GM18511 (cell line): ENCODE measurements at regions not wholly inside any gene's neighbourhood (a gene's known extent, or its start where the extent isn't known, plus 50 kb on each side); places are given as distances from the start of the nearest gene placed in this dataset.
A peak's percentile ranks its signal among the peaks of the same experiment; 100 is the strongest.

Experiments used
- ATAC-seq: cut with Tn5 transposase; IDR thresholded peaks from one replicate; pipeline ENCODE4 v1.9.1; 2021; ENCODE audit warnings: mild to moderate bottlenecking, moderate library complexity; ENCODE audit not compliant: unreplicated experiment

DNA sequence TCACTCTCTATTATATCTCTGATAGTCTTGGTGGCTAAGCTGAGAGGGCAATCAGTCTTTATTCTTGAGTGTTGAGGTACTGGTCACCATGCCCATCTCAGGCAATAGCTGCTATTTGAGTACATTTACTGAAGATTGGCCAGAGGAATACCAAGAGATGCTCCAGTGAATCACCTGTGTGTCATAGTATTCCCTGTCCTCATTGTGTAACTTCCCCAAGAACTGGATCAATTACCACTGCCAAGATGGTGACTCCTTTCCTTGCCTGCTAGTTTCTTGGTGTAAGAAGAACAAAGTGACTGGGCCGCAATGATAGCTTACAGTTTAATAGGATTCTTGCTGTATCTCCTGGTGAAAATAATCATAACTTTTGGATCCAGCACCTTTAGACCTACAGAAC, 418.7 kb upstream of the KIF2A start:
- ATAC-seq: no peak

GRCh38 chr5:61894046-61894445, 412.0 kb upstream of the KIF2A start:
- ATAC-seq: no peak

DNA sequence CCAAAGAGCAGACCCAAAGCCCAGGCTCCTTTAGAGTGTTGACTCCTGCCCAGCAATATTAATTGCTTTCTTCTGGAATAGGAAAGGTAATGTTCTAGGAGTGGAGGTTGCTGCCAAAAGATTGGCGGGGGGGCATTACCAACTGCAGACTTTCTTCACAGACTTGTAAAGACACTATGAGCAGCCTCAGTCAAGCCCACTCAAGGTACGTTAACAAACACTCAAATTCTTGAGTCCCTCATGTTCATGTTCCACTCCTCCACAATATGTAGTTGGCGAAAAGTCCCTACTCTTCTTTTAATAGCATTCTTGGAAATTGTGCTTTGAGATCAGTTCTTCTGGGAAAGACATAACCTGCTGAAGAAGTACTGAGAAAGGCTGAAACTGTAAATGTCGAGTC, 409.2 kb upstream of the KIF2A start:
- no peak for ATAC-seq

DNA sequence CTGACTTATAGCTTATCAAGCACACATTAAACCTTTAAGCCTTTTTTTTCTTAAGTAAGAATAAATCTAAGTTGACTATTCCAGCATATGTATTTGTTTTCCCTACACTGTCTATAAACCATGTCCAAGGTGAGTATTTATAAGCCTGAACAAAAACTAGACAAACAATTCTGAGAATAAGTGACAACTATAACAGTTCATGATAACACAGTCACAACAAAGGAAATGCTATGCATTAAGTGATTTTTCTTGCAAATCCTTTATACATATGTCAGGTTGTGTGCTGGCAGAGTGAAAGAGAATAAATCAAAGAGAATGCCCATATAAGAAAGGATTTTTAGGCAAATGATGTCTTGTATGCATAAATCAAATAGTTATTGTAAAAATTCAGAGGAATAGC, 408.8 kb upstream of the KIF2A start:
- ATAC-seq: no peak

DNA sequence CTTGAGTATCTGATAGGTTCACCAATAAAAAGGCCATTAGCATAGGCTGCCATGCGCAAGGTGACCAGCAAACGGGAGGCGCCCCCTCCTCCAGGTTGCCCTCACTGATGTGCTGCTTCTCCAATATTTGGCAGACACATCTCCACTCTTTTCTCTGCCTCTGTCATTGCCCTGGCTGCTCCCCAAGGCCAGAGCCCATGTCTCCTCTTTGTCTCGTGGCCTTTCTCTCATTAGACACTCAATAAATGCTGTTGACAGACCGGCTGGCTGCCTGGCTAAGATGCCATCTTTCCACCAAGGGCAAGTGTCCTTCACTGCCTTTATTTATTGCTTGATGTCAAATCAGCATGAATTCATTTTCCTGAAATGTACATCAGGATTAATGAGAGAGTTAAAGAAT, 404.0 kb upstream of the KIF2A start:
- ATAC-seq: no peak

DNA sequence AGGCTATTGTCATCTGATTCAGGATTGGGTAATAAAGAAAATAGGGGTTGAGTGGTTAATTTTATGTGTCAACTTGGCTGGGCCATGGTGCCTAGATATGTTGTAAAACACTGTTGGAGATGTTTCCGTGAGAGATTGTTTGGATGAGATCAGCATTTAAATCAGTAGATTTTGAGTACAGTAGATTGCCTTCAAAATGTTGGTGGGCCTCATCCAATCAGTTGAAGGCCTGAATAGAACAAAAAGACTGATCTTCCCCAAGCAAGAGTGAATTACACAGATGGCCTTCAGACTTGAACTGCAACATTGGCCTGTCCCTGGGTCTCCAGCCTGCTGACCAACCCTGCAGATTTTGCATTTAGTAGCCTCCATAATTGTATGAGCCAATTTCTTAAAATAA, 401.3 kb upstream of the KIF2A start:
- no peak for ATAC-seq

- ATAC-seq: no peak
Observed at GRCh38 chr5:61905613-61906012, 400.4 kb upstream of the KIF2A start.

DNA sequence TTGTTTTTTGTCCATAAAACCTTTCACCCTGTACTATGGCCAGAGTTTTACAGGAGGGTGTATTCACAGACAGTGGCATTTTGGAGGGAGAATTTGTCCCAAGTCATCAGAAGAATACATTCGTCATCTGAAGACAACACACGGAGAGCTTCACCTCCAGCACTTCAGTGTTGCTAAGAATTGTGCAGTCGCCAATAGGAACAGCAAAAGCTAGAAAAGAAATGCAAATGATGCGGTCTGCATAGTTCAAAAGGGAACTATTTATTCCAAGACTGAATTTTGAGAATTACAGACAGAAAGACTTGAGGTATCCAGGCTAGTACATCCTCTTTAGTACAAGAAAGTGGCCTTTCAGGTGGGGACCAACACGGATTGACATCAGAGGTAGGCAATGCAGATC, 399.2 kb upstream of the KIF2A start:
- no peak for ATAC-seq

- ATAC-seq: no peak
Observed at GRCh38 chr5:61907995-61908394, 398.0 kb upstream of the KIF2A start.

- no peak for ATAC-seq
Observed at GRCh38 chr5:61910771-61911170, 395.2 kb upstream of the KIF2A start.

GRCh38 chr5:61912559-61912958, 393.4 kb upstream of the KIF2A start:
- ATAC-seq: no peak

DNA sequence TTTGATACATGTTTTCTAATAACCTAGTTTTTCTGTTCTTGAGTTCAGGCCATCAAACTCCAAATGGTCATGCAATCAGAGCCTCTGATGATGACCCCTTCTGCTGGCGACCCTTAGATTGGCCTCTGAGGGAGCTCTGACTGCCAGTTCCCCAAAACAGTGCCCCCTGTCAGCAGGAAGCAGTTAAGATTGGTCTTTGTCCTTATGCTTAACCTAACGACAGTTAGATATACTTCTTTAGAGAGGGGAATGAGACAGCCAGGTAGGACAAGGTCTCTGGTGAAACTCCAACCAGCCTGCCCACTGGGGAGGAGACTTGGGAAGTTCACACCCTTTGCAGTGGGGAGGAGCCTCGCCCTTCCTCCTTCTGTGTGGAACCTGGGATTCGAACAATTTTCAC, 390.4 kb upstream of the KIF2A start:
- ATAC-seq: no peak

GRCh38 chr5:61916621-61917620, 389.1 kb upstream of the KIF2A start:
- ATAC-seq: no peak

DNA sequence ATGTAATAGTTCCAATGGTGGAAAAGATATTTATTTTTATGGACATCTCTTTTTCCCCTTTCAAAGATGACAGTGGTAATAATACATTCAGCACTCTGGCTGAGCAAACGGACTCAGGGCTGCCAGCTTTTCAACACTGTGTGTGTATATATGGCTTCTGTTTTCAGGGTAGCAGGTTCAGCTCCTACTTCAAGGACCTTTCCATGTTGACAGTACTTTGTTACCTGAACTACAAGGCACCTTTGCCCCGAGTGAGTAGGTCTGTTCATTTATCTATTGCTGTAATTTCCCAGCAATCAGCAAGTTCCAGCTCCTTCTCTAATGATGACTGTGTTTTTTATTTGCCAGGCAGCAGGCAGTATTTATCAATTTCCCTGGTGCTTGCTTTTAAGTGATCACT, 387.4 kb upstream of the KIF2A start:
- ATAC-seq: no peak

DNA sequence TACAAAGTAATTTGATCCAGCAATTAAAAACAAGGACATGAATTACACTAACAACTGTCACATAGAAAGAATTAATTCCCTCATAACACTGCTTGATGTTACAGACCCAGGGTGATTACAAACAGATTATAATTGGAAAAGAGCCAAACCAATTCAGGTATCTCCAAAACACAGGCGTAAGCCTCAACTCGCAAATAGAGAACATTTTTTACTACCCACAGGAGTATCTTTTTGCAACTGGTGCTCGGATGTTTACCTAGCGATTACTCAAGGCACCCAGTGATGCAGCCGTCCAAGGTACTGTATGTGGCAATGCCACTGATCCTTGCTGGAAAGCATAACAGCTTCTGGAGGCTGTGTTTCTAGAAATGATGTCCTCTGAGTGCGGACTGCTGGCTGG, 386.1 kb upstream of the KIF2A start:
- no peak for ATAC-seq

GRCh38 chr5:61924251-61924650, 381.8 kb upstream of the KIF2A start:
- no peak for ATAC-seq

- ATAC-seq: no peak
Observed at GRCh38 chr5:61926911-61927310, 379.1 kb upstream of the KIF2A start.

- no peak for ATAC-seq
Observed at GRCh38 chr5:61931236-61931635, 374.8 kb upstream of the KIF2A start.

DNA sequence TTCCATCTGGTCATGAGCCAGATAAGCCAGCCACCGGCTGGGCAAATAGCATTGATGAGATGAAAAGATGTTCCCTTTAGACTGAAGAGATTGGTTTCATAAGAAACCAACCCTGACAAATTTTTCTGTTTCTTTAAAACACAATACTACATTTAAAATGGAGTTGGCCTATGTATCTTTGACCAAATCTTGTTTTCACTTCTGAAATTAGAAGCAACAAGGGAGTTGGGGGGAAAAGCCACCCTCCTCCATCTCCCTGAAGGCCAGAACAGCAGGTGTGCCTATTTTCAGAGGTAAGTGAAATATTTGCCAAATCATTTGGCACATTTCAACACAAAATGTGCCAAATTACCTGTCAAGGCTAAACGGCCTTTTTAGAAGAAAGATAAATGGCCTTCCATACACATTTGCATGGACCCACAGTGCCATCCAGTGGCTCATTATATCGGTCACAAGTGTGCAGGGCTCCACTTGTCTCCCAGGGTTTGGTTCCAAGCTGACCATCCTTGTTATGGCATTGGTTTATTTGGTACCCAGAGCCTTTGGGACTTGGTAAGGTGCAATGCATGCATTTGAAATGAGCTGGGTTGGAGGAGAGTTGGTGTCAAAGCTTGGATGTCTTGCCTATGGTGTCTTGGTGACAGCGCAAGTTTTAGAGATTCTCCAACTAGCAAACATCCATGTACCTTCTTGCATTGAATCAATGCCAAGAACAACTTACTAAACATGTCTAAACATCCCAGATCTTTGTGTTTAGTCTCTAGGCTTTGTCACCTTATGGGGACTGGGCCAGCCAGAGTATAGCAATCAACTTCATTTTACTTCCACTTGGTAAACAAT, 372.0 kb upstream of the KIF2A start:
- ATAC-seq: peak; percentile 64

DNA sequence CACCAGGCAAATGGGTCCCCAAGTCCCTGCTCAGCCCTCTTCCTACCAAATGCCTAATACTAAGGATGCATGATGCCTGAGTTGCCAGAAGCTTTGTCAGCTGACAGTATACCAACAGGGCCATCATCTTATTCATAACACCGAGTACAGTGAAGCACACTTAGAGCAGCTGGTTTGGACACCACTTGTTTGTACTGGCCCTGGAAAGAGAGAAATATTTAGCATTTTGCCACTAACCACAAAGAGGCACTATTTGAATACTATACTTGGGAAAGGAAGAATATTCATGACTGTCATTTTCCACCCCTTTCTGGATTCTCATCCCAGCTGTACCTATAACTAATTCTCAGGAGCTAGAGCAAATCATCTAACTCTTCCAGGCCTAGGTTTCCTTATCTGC, 364.4 kb upstream of the KIF2A start:
- ATAC-seq: no peak

DNA sequence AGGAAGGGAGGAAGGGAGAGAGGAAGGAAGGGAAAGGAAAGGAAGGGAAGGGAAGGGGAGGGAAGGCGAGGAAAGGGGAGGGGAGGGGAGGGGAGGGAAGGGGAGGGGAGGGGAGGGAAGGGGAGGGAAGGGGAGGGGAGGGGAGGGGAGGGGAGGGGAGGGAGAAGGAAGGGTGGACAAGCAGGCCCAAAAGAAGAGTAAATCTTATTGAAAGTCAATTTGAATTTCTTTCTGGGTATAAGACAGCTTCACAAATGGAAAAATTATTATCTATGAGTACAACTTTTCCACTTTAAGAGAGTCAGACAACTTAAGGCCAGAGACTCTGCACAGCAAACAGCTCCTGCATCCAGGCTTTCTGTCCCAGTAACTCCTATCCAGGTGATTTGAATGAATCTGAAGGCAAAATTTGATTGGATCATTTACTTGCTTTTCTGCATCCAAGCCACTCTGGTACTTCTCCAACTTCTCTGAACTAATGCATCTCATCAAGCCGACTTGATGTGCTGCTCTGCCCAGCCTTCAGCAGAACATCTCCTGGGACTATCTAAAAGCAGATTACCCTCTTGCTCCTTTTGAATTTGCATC, 363.4 kb upstream of the KIF2A start:
- no peak for ATAC-seq

- ATAC-seq: no peak
Observed at GRCh38 chr5:61943713-61944112, 362.3 kb upstream of the KIF2A start.
